ENCODE measurements at regions not wholly inside any gene's neighbourhood (a gene's known extent, or its start where the extent isn't known, plus 50 kb on each side); places are given as distances from the start of the nearest gene placed in this dataset.

GRCh38 chr11:70517988-70518907 is 119.9 kb downstream of the CTTN start:
- H3K79me2 ChIP-seq (ENCODE audit: insufficient read depth, low read length): no peaks in the 10 kb centered on the region
- no peak overlapping the region for H3K27ac ChIP-seq (ENCODE audit: low read depth, low read length)
- peaks cover 0 to 10% of the 10 kb centered on the region in 2 experiments; a peak in 2 of 4 replicates for H3K4me1 ChIP-seq (ENCODE audit: control insufficient read depth in 1 of 2, insufficient read depth in 2 of 2, low read length in 2 of 2)
- no peaks in the 10 kb centered on the region for H3K9me2 ChIP-seq (ENCODE audit: insufficient read depth)
- ATAC-seq (peak; percentile 39; the same call in 1 of the 2 replicates), DNase-seq (ENCODE audit: low read depth, low spot score) (no peak)
- TF ChIP-seq, protein P1, sequence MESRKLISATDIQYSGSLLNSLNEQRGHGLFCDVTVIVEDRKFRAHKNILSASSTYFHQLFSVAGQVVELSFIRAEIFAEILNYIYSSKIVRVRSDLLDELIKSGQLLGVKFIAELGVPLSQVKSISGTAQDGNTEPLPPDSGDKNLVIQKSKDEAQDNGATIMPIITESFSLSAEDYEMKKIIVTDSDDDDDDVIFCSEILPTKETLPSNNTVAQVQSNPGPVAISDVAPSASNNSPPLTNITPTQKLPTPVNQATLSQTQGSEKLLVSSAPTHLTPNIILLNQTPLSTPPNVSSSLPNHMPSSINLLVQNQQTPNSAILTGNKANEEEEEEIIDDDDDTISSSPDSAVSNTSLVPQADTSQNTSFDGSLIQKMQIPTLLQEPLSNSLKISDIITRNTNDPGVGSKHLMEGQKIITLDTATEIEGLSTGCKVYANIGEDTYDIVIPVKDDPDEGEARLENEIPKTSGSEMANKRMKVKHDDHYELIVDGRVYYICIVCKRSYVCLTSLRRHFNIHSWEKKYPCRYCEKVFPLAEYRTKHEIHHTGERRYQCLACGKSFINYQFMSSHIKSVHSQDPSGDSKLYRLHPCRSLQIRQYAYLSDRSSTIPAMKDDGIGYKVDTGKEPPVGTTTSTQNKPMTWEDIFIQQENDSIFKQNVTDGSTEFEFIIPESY (IDR thresholded peaks at IDR 0.05; ENCODE audit: extremely low read depth, insufficient replicate concordance, low read length): no peak
- TF ChIP-seq CTCF (IDR thresholded peaks at IDR 0.05 in 2 of 3, conservative IDR thresholded peaks at IDR 0.05 in 1 of 3; ENCODE audit: borderline replicate concordance in 1 of 3, insufficient read depth in 1 of 3, low read depth in 2 of 3, low read length in 2 of 3): 0 out of 6 replicates have a peak, but pooled peaks of 1 of the 3 experiments have one; percentile 1
- no peak overlapping the region for H2AFZ ChIP-seq (ENCODE audit: low read depth, low read length, poor library complexity, severe bottlenecking)
- no peak overlapping the region for H3K4me2 ChIP-seq (ENCODE audit: low read length)
- POLR2A ChIA-PET: no interaction called here
- CTCF ChIA-PET: no interaction called here
- 0 out of 2 replicates have a peak, but pooled peaks cover 3% of the 10 kb centered on the region for H3K27me3 ChIP-seq (ENCODE audit: insufficient read depth, low read length)
- BruUV-seq (replicated peaks): no TSS peak
- H3K4me3 ChIP-seq (replicated peaks in 1 of 2; ENCODE audit: low read depth in 1 of 2, low read length in 2 of 2): no peak overlapping the region
- intact Hi-C loops (cut with micrococcal nuclease): no loop called here
- H3K36me3 ChIP-seq (ENCODE audit: control insufficient read depth in 1 of 2, insufficient read depth in 2 of 2, low read length in 2 of 2): no peaks in the 10 kb centered on the region
- H4K20me1 ChIP-seq (ENCODE audit: insufficient read depth): no peaks in the 10 kb centered on the region
- H3K9me3 ChIP-seq (ENCODE audit: control insufficient read depth in 1 of 2, insufficient read depth in 1 of 2, low read depth in 1 of 2, low read length in 2 of 2): peaks cover 5 to 6% of the 10 kb centered on the region in 2 experiments; a peak in 3 of 4 replicates
- RAD21 ChIA-PET (ENCODE audit: low non-redundant PET in 1 of 2, low total read pairs in 2 of 2, uncharacterized antibody in 2 of 2, unreplicated experiment in 2 of 2): no interaction called here
- no peak overlapping the region for H3K9ac ChIP-seq (ENCODE audit: low read length)
